DMS53 treated with DMSO at 0.1 percent for 48 hours (cell line): ENCODE measurements at regions not wholly inside any gene's neighbourhood (a gene's known extent, or its start where the extent isn't known, plus 50 kb on each side); places are given as distances from the start of the nearest gene placed in this dataset.
"Not testable (repeated sequence)": the region's sequence is repeated elsewhere in the genome, so short reads cannot be mapped to it uniquely, and the experiment has no call there.

ENCODE experiments used
- DNase-seq: peaks from one replicate; lab custom pipeline; 2025; ENCODE audit not compliant: unreplicated experiment; lab: John Stamatoyannopoulos, UW

DNA sequence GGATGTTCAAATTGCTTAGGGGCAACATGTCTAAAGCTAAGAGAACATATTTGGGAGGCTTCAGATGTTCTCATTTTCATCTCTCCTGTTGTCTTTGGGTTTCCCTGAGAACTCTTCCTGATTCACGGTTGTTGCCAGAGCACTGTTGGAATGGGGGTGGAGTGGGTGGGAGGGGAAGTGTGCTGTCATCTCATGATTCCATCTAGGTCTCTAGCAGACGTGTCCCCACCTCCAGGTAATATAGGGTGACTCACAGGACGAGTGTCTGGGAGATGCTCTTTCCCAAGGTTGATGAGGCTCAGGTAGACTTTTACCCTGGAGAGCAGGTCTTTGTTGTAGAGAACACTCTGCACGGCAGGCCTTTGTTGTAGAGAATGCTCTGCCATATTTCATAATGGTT, 636.9 kb downstream of the QKI start:
- DNase-seq, result no peak

DNA sequence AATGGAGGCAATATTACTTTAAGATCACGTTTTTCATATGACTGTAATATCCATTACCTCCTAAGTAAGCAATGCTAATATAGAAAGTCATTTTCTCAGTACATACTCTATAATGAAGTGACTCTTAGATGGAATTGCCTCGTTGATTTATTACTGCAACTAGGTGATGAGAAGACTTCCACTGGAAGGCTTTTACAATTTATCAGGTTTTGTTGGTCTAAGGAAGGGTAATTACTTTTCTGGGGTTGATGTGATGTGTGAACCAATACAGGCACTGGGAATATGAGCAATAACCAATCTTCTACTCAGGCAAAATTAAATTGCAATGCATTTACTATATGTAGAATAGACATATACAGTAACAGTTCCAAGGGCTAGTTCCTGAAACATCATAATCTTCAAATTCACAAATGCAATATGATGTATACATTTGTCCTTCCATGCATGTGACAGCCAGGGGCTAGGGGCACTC, 635.0 kb downstream of the QKI start:
- no peak for DNase-seq

DNA sequence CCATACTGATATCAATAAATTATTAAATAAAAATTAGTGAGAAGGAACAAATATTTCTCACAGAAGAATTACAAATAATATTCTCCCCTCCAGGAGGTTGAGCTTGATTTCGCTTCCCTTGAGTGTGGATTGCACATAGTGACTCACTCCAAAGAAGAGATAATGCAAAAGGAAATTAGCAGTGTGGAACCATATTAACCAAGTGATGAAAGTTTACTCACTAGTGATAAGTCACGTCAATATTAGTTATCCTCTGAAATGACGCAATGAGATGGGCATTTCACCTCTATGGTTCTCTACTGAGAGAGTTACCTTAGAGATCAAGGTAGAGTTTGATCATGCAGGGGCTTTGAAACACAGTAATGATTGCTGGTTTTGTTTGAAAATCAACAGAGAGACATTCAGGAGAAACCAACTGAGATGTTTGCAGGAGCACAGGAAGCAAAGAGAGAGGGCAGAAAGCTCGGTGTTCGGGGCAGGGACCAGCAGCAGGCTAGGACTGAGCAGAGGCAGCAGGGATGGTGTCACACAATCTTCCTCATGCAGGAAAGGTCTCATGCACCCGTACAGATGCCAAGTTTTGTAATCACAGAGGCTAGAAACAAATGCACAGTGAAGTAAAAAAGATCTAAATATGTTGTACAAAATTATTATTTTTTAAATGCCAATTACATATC, 634.5 kb downstream of the QKI start:
- DNase-seq, result no peak

DNA sequence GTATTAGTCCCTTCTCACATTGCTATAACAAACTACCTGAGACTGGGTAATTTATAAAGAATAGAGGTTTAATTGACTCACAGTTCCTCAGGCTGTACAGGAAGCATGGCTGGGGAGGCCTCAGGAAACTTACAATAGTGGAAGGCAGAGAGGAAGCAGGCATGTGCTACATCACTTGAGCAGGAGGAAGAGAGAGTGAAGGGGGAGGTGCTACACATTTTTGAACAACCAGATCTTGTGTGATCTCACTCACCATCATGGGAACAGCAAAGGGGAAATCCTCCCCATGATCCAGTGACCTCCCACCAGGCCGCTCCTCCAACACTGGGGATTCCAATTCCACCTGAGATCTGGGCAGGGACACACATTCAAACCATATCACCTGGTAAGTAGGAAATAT, 630.6 kb downstream of the QKI start:
- no peak for DNase-seq

DNA sequence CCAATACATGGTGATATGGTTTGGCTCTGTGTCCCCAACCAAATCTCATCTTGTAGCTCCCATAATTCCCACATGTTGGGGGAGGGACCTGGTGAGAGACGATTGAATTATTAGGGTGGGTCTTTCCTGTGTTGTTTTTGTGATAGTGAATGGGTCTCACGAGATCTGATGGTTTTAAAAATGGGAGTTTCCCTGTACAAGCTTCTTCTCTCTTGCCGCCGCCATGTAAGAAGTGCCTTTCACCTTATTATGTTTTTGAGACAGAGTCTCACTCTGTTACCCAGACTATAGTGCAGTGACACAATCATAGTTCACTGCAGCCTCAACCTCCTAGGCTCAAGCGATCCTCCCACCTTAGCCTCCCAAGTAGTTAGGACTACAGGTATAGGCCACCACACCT, 629.1 kb downstream of the QKI start:
- not testable (repeated sequence) for DNase-seq

DNA sequence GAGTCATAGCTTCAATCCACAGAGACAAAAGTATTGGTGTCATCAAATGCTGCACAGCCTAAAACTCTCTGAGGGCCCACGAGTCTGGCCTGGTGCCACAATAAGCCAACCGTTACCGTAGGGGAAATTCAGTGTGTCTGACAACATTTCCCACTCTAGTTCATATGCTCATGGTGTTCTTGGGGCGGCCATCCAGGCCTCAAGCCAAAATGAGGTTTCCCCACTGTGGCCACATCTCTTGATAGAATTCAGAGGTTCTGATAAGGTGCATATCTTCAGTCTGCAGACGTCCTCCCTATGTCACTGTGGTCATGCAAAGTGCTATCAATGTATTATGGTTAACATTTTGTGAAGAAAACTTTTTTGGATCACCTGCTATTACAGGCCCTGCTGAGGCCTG, 627.7 kb downstream of the QKI start:
- no peak for DNase-seq

DNA sequence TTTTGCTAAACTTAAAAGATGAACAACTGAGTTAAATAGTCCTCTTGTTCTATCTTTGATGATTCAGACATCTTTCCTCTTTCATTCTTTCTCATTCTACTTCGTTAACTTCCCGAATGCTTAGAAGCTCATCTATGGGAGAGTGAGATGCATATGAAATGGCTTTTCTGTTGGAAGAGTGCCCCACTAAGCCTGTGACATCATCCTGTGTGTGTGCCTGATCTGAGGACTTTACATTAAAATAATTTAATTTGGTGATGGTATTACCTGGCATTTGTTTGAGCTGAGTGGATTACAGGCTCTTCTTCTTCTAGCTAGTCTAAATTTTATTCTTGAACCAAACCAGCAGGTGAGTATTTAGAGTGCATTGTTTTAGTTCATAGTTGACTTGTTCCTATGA, 626.5 kb downstream of the QKI start:
- DNase-seq, result no peak

DNA sequence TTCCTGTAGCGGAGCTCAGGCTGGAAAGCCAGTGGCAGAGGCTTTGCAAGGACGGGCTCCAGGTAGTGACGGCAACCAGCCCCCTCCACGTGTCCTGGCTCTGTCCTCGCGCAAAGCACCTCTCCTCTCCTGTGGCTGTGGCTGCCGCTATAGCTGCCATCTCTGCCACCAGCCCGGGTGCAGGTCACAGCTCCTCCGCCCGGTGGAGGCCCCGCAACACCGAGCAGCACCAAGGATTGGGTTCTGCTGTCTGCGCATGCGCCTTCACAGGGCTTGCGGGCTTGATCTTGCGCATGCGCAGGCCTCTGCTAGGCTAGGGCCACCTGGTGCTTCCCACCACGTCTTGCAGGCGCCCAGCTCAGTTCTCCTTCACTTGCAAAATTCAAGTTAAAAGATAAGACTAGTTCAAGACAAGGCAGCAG, 625.4 kb downstream of the QKI start:
- peak; percentile 70 for DNase-seq

DNA sequence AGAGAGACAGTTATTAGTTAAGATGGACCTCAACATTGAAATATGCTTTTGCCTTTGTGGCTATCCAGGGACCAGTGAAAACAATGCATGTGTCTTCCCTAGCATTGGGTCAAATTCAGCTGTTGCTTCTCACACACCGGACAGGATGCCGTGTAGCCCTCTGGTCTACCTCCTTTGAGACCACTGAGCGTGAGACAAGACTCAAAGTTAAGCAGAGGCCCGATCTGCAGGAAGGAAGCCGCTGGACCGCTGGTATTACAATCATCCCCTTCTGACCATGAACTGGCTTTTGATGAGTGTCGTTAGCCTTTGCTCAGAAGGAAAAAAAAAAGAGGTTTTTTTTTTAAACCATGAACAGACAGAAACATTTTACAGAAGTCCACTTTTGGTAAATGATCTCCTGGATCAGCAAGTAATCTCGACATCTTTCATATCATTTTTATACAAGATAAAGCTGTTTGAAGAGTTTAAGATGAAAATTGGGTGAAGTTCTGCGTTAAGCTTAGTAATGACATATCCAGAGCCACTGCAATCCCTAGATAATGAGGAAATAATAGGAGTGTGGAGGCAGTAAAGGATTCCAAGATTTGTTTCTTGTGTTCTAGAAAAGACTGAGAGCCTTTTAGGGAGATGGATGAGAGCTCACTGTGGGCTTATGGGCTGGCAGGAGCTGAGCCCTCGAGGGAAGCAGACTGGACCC, 622.8 kb downstream of the QKI start:
- no peak for DNase-seq

DNA sequence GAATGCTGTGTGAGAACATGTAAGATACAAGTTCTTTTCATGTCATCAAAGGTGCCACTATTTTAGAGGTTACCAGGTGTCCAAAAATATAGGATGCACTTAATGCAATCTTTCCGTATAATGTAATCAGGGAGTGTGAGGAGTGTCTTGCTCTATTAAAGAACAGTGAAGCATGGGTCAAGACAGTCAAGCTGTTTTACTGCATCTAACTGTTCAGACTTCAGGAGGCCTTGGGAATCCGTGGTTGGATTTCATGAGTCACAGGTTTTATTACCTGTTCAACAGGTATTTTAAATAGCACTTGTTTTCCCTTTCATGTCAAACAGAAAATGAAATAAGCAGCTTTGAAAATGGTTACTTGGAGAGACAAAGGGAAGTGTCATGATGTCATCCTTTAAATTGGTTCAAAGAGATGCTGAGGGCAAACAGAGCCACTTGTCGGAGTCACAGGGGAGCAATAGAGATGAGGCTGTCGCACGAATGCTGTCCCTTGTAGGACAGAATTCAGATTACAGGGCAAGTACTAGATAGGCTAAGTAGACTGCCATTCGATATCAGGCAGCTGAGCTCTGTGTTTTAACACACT, 621.5 kb downstream of the QKI start:
- peak; percentile 84 for DNase-seq

DNA sequence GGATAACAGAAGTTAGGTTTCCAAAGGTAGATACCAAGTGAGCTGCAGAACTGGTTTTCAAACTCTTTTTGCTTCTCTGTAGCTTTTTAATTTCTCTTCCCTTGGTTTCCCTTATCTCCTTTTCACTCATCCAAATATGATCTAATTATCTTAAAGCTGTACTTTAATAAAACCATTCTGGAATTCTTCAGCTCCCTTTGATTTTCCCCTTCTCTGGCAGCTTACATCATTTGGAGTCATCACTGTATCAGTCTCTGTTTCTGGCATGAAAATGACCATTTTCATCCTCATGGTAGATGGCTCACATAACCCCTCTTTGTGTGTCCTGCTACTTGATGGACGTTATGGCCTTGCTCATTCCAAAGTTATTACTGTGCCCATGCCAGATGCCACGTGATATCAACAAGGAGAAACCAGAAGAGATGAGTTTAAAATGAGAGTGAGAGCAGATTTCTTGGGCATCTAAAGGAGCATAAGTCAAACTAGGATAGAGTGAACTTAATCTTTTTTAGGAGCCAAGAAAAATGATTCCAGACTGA, 620.2 kb downstream of the QKI start:
- DNase-seq, result no peak

DNA sequence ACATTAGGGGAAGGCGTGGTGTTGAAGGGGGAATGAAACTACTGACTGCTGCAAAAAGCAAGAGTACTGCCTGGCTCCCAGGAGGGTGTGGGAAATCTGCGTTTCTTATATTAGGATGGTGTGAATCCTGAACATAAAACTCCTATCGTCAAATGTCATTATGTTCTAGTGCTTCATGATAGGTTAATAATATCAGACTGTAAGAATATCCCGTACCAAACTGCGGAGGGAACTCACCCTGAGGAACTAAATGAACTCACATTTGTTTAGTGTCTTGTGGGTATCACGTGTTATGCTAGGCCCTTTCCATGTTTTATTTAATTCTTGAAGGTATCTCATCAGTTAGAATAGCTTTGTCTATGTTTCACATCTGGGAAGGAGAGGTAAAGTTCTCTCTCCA, 610.7 kb downstream of the QKI start:
- DNase-seq, result no peak

DNA sequence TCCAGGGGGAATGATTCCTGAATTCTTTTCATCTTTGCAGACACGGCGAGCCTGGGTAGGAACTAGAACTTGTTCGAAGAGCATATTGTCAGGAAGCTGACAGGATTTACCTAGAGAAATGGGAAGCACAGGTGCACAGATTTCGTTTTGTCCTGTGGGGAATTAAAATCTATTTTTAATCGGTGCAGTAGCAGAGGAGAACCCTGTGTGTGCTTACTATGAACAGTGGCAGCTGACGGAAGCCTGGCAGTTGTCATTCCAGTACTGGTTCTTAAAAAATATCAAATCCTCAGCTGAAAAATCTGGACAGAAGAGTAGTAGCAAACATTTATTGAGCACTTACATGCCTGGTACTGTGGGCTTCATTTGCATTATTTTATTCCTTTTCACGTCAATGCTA, 609.0 kb downstream of the QKI start:
- no peak for DNase-seq

DNA sequence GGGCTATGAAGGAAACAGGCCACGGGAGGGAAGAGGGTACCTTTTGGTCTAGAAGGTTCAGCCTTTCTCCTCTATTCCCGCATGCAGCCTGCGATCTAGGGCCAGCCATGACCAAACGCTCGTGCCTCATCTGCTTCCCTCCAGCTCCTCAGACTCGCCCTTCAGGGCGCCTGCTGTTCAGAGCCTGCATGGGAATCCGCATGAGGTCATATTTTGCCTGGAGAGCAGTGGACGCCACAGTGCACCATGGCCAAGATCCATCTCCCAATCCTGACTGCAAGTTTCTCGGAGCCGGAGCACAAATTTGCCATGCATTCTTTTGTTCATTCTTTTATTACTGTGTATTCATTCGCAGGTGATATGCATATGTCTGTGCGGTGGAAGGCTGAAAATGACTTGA, 608.1 kb downstream of the QKI start:
- DNase-seq, result no peak

DNA sequence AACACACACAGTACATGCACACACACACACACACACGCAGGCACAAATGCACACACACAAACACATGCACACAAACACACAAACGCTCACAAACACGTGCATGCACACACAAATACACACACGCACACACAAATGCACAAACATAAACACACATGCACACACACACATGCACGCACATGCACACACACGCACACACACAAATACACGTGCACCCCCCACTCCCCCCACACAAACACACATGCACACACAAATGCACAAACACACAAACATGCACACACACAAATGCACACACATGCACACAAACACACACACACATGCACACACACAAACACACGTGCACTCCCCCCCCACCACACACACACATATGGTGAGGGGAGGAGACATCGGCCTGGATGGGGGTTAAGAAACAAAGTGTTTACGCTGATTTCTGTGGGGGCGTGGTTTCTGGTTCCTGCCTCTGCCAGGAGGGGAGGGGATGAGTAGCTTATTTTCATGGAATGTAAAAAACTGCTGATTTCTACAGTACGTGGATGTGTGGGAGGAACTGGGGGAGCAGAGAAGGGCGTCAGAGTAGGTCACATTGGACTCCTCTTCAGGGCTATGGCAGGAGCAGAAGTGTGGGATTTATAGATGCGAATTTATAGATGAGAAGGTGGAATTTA, 607.2 kb downstream of the QKI start:
- no peak for DNase-seq

DNA sequence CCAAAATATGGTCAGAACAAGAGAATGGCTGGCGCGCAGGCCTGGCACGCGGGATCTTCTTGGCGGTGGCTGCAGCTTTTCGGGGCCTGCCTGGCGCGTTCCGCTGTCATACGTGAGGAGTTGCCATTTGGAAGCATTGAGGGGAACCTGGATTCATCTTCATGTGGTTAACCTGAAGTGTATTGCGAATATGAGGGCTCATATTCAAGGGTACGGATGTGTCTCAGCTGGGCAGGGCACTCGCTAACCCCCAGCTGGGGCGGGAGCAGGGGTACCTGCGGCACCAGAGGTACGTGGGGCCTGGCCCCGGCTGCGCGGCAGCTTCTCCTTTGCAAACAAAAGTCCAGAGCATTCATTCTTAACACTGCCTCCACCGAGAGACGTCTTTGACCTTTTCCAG, 605.6 kb downstream of the QKI start:
- no peak for DNase-seq

DNA sequence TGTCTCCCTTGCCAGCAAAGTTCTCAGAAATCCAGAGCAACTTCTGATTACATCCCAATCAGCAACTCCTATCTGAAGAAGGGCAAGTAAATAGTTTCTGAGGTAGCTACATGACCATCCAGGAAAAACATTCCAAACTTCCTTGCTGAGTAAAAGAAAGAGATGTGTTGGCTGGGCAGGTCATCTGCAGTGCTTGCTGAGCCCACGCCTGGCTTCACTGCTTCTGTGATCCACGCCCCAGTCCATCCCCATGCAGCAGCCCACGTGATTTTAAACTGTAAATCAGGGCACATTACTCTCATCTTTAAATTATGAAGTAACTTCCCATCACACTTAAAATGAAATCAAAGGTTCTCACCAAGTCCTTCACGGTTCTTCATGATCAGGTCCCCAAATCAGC, 603.6 kb downstream of the QKI start:
- no peak for DNase-seq

DNA sequence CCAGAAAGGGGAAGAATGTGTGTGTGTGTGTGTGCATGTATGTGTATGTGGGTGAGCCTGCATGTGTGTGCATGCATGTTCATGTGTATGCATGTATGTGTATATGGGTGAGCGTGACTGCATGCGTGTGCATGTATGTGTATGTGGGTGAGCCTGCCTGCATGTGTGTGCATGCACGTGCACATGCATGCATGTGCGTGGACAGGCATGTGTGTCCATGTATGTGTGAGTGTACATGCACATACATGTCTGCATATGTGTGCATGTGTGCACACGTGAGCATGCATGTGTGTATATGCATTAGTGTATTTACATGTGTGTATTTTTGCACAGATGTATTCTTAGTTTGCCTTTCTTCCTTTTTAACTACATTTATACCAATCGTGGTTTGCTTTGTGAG, 601.5 kb downstream of the QKI start:
- DNase-seq, result no peak

DNA sequence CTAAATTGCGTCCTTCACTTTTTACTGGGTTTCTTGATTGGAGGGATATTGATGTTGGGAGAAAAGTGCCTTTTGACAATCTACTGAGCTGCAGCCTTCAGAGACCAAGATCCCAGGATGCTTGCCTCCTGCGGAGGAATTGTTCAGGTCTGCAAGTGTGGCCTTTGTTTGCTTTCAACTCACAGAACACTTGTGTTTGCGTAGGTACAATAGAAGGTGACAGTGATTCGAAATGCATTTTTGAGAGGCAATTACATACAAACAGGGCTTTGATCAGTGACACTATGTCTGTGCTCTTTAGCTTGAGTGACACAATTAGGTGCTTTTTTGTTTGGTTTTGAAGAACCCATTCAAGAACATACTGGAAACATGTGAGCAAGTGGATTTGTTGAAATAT, 600.6 kb downstream of the QKI start:
- peak; percentile 55 for DNase-seq

DNA sequence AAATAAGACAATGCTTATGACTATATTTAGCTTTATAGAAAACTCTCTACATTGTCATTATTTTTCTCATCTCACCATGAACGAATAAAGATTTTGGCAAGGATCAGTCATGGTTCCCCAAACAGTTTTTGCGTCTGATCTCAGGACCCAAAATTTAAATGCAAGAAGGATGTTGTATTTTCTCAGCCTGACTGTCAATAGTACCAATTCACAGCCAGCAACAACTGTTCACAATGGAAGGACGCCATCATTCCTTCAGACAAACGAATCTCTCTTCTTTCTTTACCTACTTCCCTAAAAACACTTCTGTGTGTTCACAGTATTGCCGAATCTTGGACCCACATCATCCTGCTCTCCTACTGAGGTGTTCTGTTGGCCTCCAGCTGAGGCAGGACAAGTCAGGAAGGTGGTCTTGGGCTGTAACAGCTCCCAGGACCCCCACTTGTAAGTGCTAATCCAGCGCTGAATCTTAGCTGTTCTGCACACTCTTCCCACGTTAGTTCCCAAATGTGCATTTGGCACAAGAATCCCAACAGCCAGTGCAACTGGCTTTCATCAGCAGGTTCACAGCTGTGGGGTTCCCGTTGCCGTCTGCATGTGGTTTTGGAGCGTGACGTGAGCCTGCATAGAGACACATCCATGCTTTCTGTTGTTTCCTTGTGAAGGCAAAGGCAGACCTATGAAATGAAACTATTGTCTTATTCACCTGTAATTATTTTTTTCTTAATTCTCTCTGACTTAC, 600.0 kb downstream of the QKI start:
- DNase-seq, result no peak
